ENCODE measurements at regions not wholly inside any gene's neighbourhood (a gene's known extent, or its start where the extent isn't known, plus 50 kb on each side); places are given as distances from the start of the nearest gene placed in this dataset.

GRCh38 chr4:24266951-24267722 lies 317.2 kb downstream of the DHX15 start:
- DNase-seq (ENCODE audit: low read depth), result peak; percentile 42
- H3K4me3 ChIP-seq (ENCODE audit: low read depth, low read length), result no peak overlapping the region
- TF ChIP-seq CTCF (conservative IDR thresholded peaks at IDR 0.05; ENCODE audit: low read depth, low read length), result no peak

- no peak for DNase-seq (ENCODE audit: low read depth)
- no peak overlapping the region for H3K4me3 ChIP-seq (ENCODE audit: low read depth, low read length)
- no peak for TF ChIP-seq CTCF (conservative IDR thresholded peaks at IDR 0.05; ENCODE audit: low read depth, low read length)
Measured at GRCh38 chr4:24265989-24266388, 318.4 kb downstream of the DHX15 start.

- no peak overlapping the region for H3K4me3 ChIP-seq (ENCODE audit: low read depth, low read length)
- TF ChIP-seq CTCF (conservative IDR thresholded peaks at IDR 0.05; ENCODE audit: low read depth, low read length), result no peak
- no peak for DNase-seq (ENCODE audit: low read depth)
Measured at GRCh38 chr4:24262616-24263015, 321.7 kb downstream of the DHX15 start.

GRCh38 chr4:24262084-24262483 lies 322.3 kb downstream of the DHX15 start:
- no peak for TF ChIP-seq CTCF (conservative IDR thresholded peaks at IDR 0.05; ENCODE audit: low read depth, low read length)
- H3K4me3 ChIP-seq (ENCODE audit: low read depth, low read length), result peak overlapping the region; percentile 9
- no peak for DNase-seq (ENCODE audit: low read depth)

- no peak for TF ChIP-seq CTCF (conservative IDR thresholded peaks at IDR 0.05; ENCODE audit: low read depth, low read length)
- no peak overlapping the region for H3K4me3 ChIP-seq (ENCODE audit: low read depth, low read length)
- DNase-seq (ENCODE audit: low read depth), result no peak
Measured at GRCh38 chr4:24260923-24261564, 323.3 kb downstream of the DHX15 start.

- H3K4me3 ChIP-seq (ENCODE audit: low read depth, low read length), result no peak overlapping the region
- no peak for DNase-seq (ENCODE audit: low read depth)
- no peak for TF ChIP-seq CTCF (conservative IDR thresholded peaks at IDR 0.05; ENCODE audit: low read depth, low read length)
Measured at GRCh38 chr4:24260133-24260715, 324.1 kb downstream of the DHX15 start.

All from epithelial cell of proximal tubule (primary cell).